OCI-LY7 (cell line): ENCODE measurements at regions not wholly inside any gene's neighbourhood (a gene's known extent, or its start where the extent isn't known, plus 50 kb on each side); places are given as distances from the start of the nearest gene placed in this dataset.

ENCODE experiments used
- BruUV-seq: library from RNA; stranded (reverse); fragments of 400-500 nt; replicated peaks from 2 replicates; lab custom pipeline; 2021; lab: Mats Ljungman, UMichigan
- CTCF ChIA-PET: fragments of 300-600 bp; sonication (Branson Sonifier 250); formaldehyde crosslinking; loops from one replicate; lab custom pipeline; 2022; ENCODE audit warnings: antibody characterized with exemption; ENCODE audit not compliant: unreplicated experiment; lab: Charles Lee
- POLR2A ChIA-PET: fragments of 300-600 bp; sonication (Branson Sonifier 250); formaldehyde crosslinking; loops from one replicate; lab custom pipeline; 2022; ENCODE audit warnings: antibody characterized with exemption; lab: Charles Lee
- DNase-seq: peaks from one replicate; pipeline ENCODE4 v3.0.0-alpha.2; 2015; ENCODE audit warnings: low spot score
- H2AFZ ChIP-seq: fragments of 200-600 bp; sonication (generic), shearing (Covaris generic); 2 replicates; pipeline ENCODE4 v1.6.1; 2014; ENCODE audit warnings: mild to moderate bottlenecking, antibody characterized with exemption, low read length, moderate library complexity
- H3K27ac ChIP-seq: fragments of 200-600 bp; sonication (generic); 2 replicates; pipeline ENCODE4 v1.5.1; 2014; ENCODE audit warnings: mixed run types, low read depth, mild to moderate bottlenecking, moderate library complexity, low read length, inconsistent platforms; ENCODE audit not compliant: poor library complexity, severe bottlenecking
- H3K36me3 ChIP-seq: fragments of 200-600 bp; sonication (generic); 2 replicates; pipeline ENCODE4 v1.6.1; 2014; ENCODE audit warnings: mild to moderate bottlenecking, antibody characterized with exemption, low read length, moderate library complexity, mixed read lengths; ENCODE audit not compliant: insufficient read depth
- H3K4me1 ChIP-seq: fragments of 200-600 bp; sonication (generic); 2 replicates; pipeline ENCODE4 v1.5.1; 2014; ENCODE audit warnings: mild to moderate bottlenecking, low read length; ENCODE audit not compliant: insufficient read depth, poor library complexity, severe bottlenecking
- H3K4me2 ChIP-seq: fragments of 200-600 bp; sonication (generic); 2 replicates; pipeline ENCODE4 v1.6.1; 2014; ENCODE audit warnings: mild to moderate bottlenecking, low read length
- H3K4me3 ChIP-seq: fragments of 200-600 bp; sonication (generic); 2 replicates; pipeline ENCODE4 v1.5.1; 2014; ENCODE audit warnings: mild to moderate bottlenecking, low read depth, low read length; ENCODE audit not compliant: poor library complexity, severe bottlenecking
- H3K79me2 ChIP-seq: fragments of 200-600 bp; sonication (generic); 2 replicates; pipeline ENCODE4 v1.6.1; 2016; ENCODE audit warnings: low read depth, mild to moderate bottlenecking, low read length, moderate library complexity, mixed read lengths; ENCODE audit not compliant: insufficient read depth
- H3K9me2 ChIP-seq: fragments of 200-600 bp; sonication (generic); 2 replicates; pipeline ENCODE4 v1.6.1; 2016; ENCODE audit warnings: mild to moderate bottlenecking, low read length, mixed read lengths; ENCODE audit not compliant: insufficient read depth
- H3K9me3 ChIP-seq: fragments of 200-600 bp; sonication (generic); 2 replicates; pipeline ENCODE4 v1.6.1; 2014; ENCODE audit warnings: mild to moderate bottlenecking, mixed run types, low read length, mixed read lengths
- H4K20me1 ChIP-seq: fragments of 200-600 bp; sonication (generic); 2 replicates; pipeline ENCODE4 v1.6.1; 2014; ENCODE audit warnings: mild to moderate bottlenecking, antibody characterized with exemption, low read length, moderate library complexity, mixed read lengths; ENCODE audit not compliant: insufficient read depth
- CTCF ChIP-seq: fragments of 200-600 bp; sonication (generic); conservative IDR thresholded peaks from 2 replicates; pipeline ENCODE4 v1.5.1; 2014; ENCODE audit warnings: mild to moderate bottlenecking, antibody characterized with exemption, low read length, moderate library complexity, mixed read lengths
- EZH2phosphoT487 ChIP-seq: fragments of 200-600 bp; sonication (generic); IDR thresholded peaks from 2 replicates; pipeline ENCODE4 v1.6.1; 2018; ENCODE audit warnings: low read depth, borderline replicate concordance, mild to moderate bottlenecking, mixed run types, antibody characterized with exemption, low read length, moderate library complexity, mixed read lengths
- intact Hi-C: fragments of 100-400 bp; cut with micrococcal nuclease; formaldehyde crosslinking; loops from one replicate; pipeline ENCODE4 v1.10.0; 2022; ENCODE audit not compliant: unreplicated experiment

DNA sequence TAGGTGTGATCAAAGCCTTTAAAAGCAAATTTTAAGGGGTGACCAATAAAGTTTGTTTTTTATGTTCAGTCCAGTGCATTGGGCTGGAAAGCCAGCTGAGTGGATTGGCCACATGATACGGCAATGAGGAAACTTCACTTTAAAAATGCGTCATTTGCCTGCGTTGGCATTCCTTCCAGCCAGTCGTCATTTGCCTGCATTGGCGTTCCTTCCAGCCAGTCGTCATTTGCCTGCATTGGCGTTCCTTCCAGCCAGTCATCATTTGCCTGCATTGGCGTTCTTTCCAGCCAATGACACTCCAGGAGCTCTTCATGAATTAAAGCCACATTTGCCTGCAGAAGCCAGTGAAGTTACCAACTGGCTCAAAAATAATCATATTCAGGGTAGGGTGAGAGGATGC lies 378.6 kb downstream of the SMOC2 start:
- Histone ChIP-seq H3K36me3 (no peaks in the 10 kb centered on the region), H3K4me2 (no peak overlapping the region), H4K20me1 (no peaks in the 10 kb centered on the region), H2AFZ (no peak overlapping the region), H3K9me2 (no peaks in the 10 kb centered on the region), H3K79me2 (no peaks in the 10 kb centered on the region), H3K4me3 (no peak overlapping the region), H3K4me1 (no peaks in the 10 kb centered on the region), H3K9me3 (no peaks in the 10 kb centered on the region), H3K27ac (no peak overlapping the region)
- ChIA-PET CTCF (no interaction called here), POLR2A (interaction anchor here (0.6 kb wide), 1 partner anchor 133 kb away, joined by 4 read pairs; no protein-coding TSS in a partner anchor)
- intact Hi-C loops, result no loop called here
- DNase-seq, result no peak
- TF ChIP-seq CTCF, result no peak
- no peak for TF ChIP-seq EZH2phosphoT487
- no TSS peak for BruUV-seq

DNA sequence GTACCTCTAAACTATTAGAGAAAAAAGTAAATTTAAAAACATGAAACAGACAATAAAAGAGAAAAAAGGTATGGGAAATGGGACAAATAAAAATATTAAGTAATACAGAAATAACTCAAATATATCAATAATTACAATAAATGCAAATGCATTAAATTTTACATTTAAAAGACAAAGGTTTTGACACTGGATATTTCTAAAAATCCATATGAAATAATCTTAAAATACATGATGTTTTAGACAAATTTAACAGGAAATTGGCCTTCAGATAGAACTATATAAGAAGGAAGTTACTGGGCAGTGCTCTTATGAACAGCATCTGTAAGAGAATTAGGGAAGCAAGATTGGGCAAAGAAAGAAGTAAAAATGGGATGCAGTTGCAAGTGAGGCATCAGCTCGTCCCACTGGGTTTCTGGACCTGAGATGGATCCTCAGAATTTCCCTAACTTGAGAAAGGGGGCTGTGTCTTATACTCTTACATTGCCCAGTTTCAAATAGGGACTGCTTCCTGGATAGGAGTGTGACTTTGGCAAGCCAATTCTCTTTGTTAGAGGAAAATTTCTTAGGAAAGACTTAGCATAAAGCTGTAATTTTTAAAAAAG lies 376.7 kb downstream of the SMOC2 start:
- CTCF ChIA-PET, result no interaction called here

More for the DNA sequence above, 376.7 kb downstream of the SMOC2 start:
- no peak for TF ChIP-seq EZH2phosphoT487
- no peak for TF ChIP-seq CTCF
- Histone ChIP-seq H3K4me2 (no peak overlapping the region), H3K9me3 (no peaks in the 10 kb centered on the region), H4K20me1 (no peaks in the 10 kb centered on the region), H3K9me2 (no peaks in the 10 kb centered on the region), H3K4me3 (no peak overlapping the region), H3K4me1 (no peaks in the 10 kb centered on the region), H3K36me3 (no peaks in the 10 kb centered on the region), H2AFZ (no peak overlapping the region), H3K27ac (no peak overlapping the region), H3K79me2 (no peaks in the 10 kb centered on the region)
- no TSS peak for BruUV-seq
- POLR2A ChIA-PET, result no interaction called here
- intact Hi-C loops, result no loop called here
- DNase-seq, result no peak
